HCT116 (cell line): ENCODE measurements at regions not wholly inside any gene's neighbourhood (a gene's known extent, or its start where the extent isn't known, plus 50 kb on each side); places are given as distances from the start of the nearest gene placed in this dataset.

Experiments used
- ATAC-seq: fragments of 200-7000 bp; cut with Tn5 transposase; 2 replicates; pipeline ENCODE4 v1.9.1; 2020; ENCODE audit warnings: mild to moderate bottlenecking, moderate library complexity
- BruUV-seq: library from RNA; stranded (reverse); fragments of 400-500 nt; replicated peaks from 2 replicates; lab custom pipeline; 2021; lab: Mats Ljungman, UMichigan
- CTCF ChIA-PET: fragments of 300-600 bp; sonication (Branson Sonifier 250); formaldehyde crosslinking; loops from one replicate; lab custom pipeline; 2021; ENCODE audit warnings: antibody characterized with exemption; lab: Charles Lee
- POLR2A ChIA-PET: fragments of 300-600, 350-600 bp; sonication (Branson Sonifier 250); formaldehyde crosslinking; loops from one replicate; lab custom pipeline; 2021; ENCODE audit warnings: antibody characterized with exemption; lab: Charles Lee
- RAD21 ChIA-PET, 2 experiments: fragments of 300-600 bp; sonication (Branson Sonifier 250); formaldehyde crosslinking; loops; one replicate each; lab custom pipeline; 2023; ENCODE audit warnings: low total read pairs in 2 of 2; ENCODE audit not compliant: uncharacterized antibody in 2 of 2, unreplicated experiment in 2 of 2, low non-redundant PET in 1 of 2; lab: Charles Lee
- DNase-seq: peaks from one replicate; pipeline ENCODE4 v3.0.0-alpha.2; 2010; ENCODE audit warnings: low read depth, low spot score
- H2AFZ ChIP-seq: fragments of 200-600 bp; shearing (Covaris generic), sonication (generic); 2 replicates; pipeline ENCODE4 v1.6.1; 2017; ENCODE audit warnings: low read depth, mixed run types, mixed read lengths, antibody characterized with exemption, low read length; ENCODE audit not compliant: poor library complexity, severe bottlenecking
- H3K27ac ChIP-seq: 2 replicates; pipeline ENCODE4 v1.5.1; 2012; ENCODE audit warnings: low read depth, low read length
- H3K27me3 ChIP-seq: fragments of 200-600 bp; sonication (generic); 2 replicates; pipeline ENCODE4 v1.6.1; 2016; ENCODE audit warnings: mixed run types, low read length, mixed read lengths; ENCODE audit not compliant: insufficient read depth
- H3K36me3 ChIP-seq, 2 experiments: fragments of 200-500 bp in 1 of 2; fragments of 200-600 bp in 1 of 2; sonication (Bioruptor generic) in 1 of 2; sonication (generic) in 1 of 2; 2 replicates each; pipeline versions ENCODE4 v1.5.1 to v1.6.1; 2014 to 2016; ENCODE audit warnings: low read length in 2 of 2, inconsistent platforms in 1 of 2, mixed read lengths in 1 of 2, mixed run types in 1 of 2; ENCODE audit not compliant: insufficient read depth in 2 of 2, control insufficient read depth in 1 of 2
- H3K4me1 ChIP-seq, 2 experiments: fragments of 200-600 bp in 1 of 2; sonication (generic) in 1 of 2; 2 replicates each; pipeline versions ENCODE4 v1.5.1 to v1.6.1; 2012 to 2017; ENCODE audit warnings: low read length in 2 of 2, inconsistent platforms in 1 of 2, mild to moderate bottlenecking in 1 of 2, mixed read lengths in 1 of 2, mixed run types in 1 of 2, moderate library complexity in 1 of 2; ENCODE audit not compliant: insufficient read depth in 2 of 2, control insufficient read depth in 1 of 2
- H3K4me2 ChIP-seq: fragments of 200-600 bp; sonication (generic); 2 replicates; pipeline ENCODE4 v1.6.1; 2017; ENCODE audit warnings: mixed run types, low read length, mixed read lengths
- H3K4me3 ChIP-seq, 2 experiments: fragments of 200-600 bp in 1 of 2; sonication (generic) in 1 of 2; replicated peaks in 1 of 2; 2 replicates each; pipeline ENCODE4 v1.5.1; 2011 to 2016; ENCODE audit warnings: low read length in 2 of 2, control low read depth in 1 of 2, low read depth in 1 of 2, mild to moderate bottlenecking in 1 of 2, mixed read lengths in 1 of 2, mixed run types in 1 of 2
- H3K79me2 ChIP-seq: fragments of 200-600 bp; sonication (generic); 2 replicates; pipeline ENCODE4 v1.6.1; 2017; ENCODE audit warnings: mild to moderate bottlenecking, mixed run types, low read length, moderate library complexity, mixed read lengths; ENCODE audit not compliant: insufficient read depth
- H3K9ac ChIP-seq: fragments of 200-600 bp; sonication (generic); 2 replicates; pipeline ENCODE4 v1.6.1; 2016; ENCODE audit warnings: low read length, mixed read lengths
- H3K9me2 ChIP-seq: fragments of 200-600 bp; sonication (generic), shearing (Covaris generic); 2 replicates; pipeline ENCODE4 v1.6.1; 2017; ENCODE audit warnings: mixed run types, mild to moderate bottlenecking, moderate library complexity; ENCODE audit not compliant: insufficient read depth
- H3K9me3 ChIP-seq, 2 experiments: fragments of 200-500 bp in 1 of 2; fragments of 200-600 bp in 1 of 2; sonication (Bioruptor generic) in 1 of 2; sonication (generic) in 1 of 2; 2 replicates each; pipeline ENCODE4 v1.6.1; 2014 to 2017; ENCODE audit warnings: low read length in 2 of 2, mixed read lengths in 2 of 2, inconsistent platforms in 1 of 2, low read depth in 1 of 2, mild to moderate bottlenecking in 1 of 2, mixed run types in 1 of 2, moderate library complexity in 1 of 2; ENCODE audit not compliant: control insufficient read depth in 1 of 2, insufficient read depth in 1 of 2
- H4K20me1 ChIP-seq: fragments of 200-600 bp; sonication (generic), shearing (Covaris generic); 2 replicates; pipeline ENCODE4 v1.6.1; 2017; ENCODE audit warnings: mixed run types, mild to moderate bottlenecking, moderate library complexity; ENCODE audit not compliant: insufficient read depth
- CBX3 ChIP-seq: IDR thresholded peaks from 2 replicates; pipeline ENCODE4 v1.6.1; 2012; ENCODE audit warnings: low read depth
- CEBPB ChIP-seq: IDR thresholded peaks from 2 replicates; pipeline ENCODE4 v1.6.1; 2012; ENCODE audit warnings: low read depth
- EGR1 ChIP-seq: IDR thresholded peaks from 2 replicates; pipeline ENCODE4 v1.6.1; 2012; ENCODE audit warnings: low read depth
- ELF1 ChIP-seq: IDR thresholded peaks from 2 replicates; pipeline ENCODE4 v1.6.1; 2012; ENCODE audit warnings: low read depth, borderline replicate concordance
- EZH2 ChIP-seq: fragments of 200-600 bp; sonication (generic); IDR thresholded peaks from 2 replicates; pipeline ENCODE4 v1.6.1; 2017; ENCODE audit warnings: antibody characterized with exemption, mixed run types
- EZH2phosphoT487 ChIP-seq: fragments of 200-600 bp; IDR thresholded peaks from 2 replicates; pipeline ENCODE4 v1.6.1; 2018; ENCODE audit warnings: antibody characterized with exemption, borderline replicate concordance
- FOSL1 ChIP-seq: IDR thresholded peaks from 2 replicates; pipeline ENCODE4 v1.6.1; 2012; ENCODE audit warnings: low read depth
- JUND ChIP-seq: IDR thresholded peaks from 2 replicates; pipeline ENCODE4 v1.6.1; 2012
- POLR2A ChIP-seq: IDR thresholded peaks from 2 replicates; pipeline ENCODE4 v1.7.0; 2011; ENCODE audit warnings: borderline replicate concordance; ENCODE audit not compliant: insufficient read depth, insufficient read length; ENCODE audit errors: extremely low read depth
- RAD21 ChIP-seq: IDR thresholded peaks from 2 replicates; pipeline ENCODE4 v1.6.1; 2012; ENCODE audit warnings: low read depth, mild to moderate bottlenecking
- SP1 ChIP-seq: IDR thresholded peaks from 2 replicates; pipeline ENCODE4 v1.6.1; 2012; ENCODE audit warnings: low read depth
- SRF ChIP-seq: IDR thresholded peaks from 2 replicates; pipeline ENCODE4 v1.6.1; 2012; ENCODE audit warnings: low read depth
- TCF7L2 ChIP-seq: IDR thresholded peaks from 2 replicates; pipeline ENCODE4 v1.7.0; 2011; ENCODE audit warnings: borderline replicate concordance, inconsistent platforms; ENCODE audit not compliant: insufficient read depth, insufficient read length; ENCODE audit errors: extremely low read depth
- ZFX ChIP-seq: fragments of 450-650 bp; IDR thresholded peaks from 2 replicates; pipeline ENCODE4 v1.6.1; 2017
- ZNF274 ChIP-seq: fragments of 200-500 bp; sonication (Bioruptor generic); IDR thresholded peaks from 2 replicates; pipeline ENCODE4 v1.6.1; 2014; ENCODE audit warnings: mild to moderate bottlenecking, low read depth, low read length, inconsistent platforms
- intact Hi-C: fragments of 100-400 bp; cut with micrococcal nuclease; formaldehyde crosslinking; loops from 2 replicates; pipeline ENCODE4 v1.10.0; 2022
- TF ChIP-seq, protein P1 (sequence below): IDR thresholded peaks from 2 replicates; pipeline ENCODE4 v1.6.1; 2012
- TF ChIP-seq, protein P2 (sequence below): IDR thresholded peaks from 2 replicates; pipeline ENCODE4 v1.6.1; 2012; ENCODE audit warnings: low read depth

DNA sequence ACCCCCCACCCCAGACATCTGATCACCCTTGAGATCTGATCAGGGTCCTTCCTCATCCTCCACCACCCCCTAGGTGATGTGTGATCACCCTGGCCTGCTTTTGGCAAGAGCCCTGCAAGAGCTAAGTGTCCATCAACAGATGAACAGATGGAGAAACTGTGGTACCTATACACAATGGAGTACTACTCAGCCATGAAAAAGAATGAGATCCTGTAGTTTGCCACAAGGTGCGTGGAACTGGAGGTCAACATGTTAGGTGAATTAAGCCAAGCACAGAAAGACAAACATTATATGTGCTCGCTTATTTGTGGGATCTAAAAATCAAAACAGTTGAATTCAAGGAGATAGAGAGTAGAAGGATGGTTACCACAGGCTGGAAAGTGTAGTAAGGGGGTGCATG is 209.1 kb downstream of the USP6NL start:
- no peak overlapping the region for H3K9ac ChIP-seq
- ChIA-PET POLR2A (no interaction called here), RAD21 (no interaction called here), CTCF (no interaction called here)
- no peak overlapping the region for H3K27ac ChIP-seq
- H3K9me3 ChIP-seq = no peaks in the 10 kb centered on the region
- no peaks in the 10 kb centered on the region for H3K36me3 ChIP-seq
- no TSS peak for BruUV-seq
- H3K9me2 ChIP-seq = no peaks in the 10 kb centered on the region
- H3K4me1 ChIP-seq = no peaks in the 10 kb centered on the region
- intact Hi-C loops = no loop called here
- H3K79me2 ChIP-seq = no peaks in the 10 kb centered on the region
- H3K4me3 ChIP-seq = no peak overlapping the region
- TF ChIP-seq EZH2phosphoT487 = no peak
- TF ChIP-seq ZNF274 = no peak
- no peak for TF ChIP-seq POLR2A
- TF ChIP-seq SP1 = no peak
- TF ChIP-seq ZFX = no peak
- TF ChIP-seq ELF1 = no peak
- TF ChIP-seq, protein P1, sequence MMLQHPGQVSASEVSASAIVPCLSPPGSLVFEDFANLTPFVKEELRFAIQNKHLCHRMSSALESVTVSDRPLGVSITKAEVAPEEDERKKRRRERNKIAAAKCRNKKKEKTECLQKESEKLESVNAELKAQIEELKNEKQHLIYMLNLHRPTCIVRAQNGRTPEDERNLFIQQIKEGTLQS = no peak
- TF ChIP-seq TCF7L2 = no peak
- no peak for TF ChIP-seq RAD21
- TF ChIP-seq CEBPB = no peak
- no peak for TF ChIP-seq JUND
- TF ChIP-seq EZH2 = no peak
- TF ChIP-seq SRF = no peak
- TF ChIP-seq CBX3 = no peak
- TF ChIP-seq, protein P2, sequence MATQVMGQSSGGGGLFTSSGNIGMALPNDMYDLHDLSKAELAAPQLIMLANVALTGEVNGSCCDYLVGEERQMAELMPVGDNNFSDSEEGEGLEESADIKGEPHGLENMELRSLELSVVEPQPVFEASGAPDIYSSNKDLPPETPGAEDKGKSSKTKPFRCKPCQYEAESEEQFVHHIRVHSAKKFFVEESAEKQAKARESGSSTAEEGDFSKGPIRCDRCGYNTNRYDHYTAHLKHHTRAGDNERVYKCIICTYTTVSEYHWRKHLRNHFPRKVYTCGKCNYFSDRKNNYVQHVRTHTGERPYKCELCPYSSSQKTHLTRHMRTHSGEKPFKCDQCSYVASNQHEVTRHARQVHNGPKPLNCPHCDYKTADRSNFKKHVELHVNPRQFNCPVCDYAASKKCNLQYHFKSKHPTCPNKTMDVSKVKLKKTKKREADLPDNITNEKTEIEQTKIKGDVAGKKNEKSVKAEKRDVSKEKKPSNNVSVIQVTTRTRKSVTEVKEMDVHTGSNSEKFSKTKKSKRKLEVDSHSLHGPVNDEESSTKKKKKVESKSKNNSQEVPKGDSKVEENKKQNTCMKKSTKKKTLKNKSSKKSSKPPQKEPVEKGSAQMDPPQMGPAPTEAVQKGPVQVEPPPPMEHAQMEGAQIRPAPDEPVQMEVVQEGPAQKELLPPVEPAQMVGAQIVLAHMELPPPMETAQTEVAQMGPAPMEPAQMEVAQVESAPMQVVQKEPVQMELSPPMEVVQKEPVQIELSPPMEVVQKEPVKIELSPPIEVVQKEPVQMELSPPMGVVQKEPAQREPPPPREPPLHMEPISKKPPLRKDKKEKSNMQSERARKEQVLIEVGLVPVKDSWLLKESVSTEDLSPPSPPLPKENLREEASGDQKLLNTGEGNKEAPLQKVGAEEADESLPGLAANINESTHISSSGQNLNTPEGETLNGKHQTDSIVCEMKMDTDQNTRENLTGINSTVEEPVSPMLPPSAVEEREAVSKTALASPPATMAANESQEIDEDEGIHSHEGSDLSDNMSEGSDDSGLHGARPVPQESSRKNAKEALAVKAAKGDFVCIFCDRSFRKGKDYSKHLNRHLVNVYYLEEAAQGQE = no peak
- TF ChIP-seq FOSL1 = no peak
- TF ChIP-seq EGR1 = no peak
- no peak overlapping the region for H2AFZ ChIP-seq
- H3K4me2 ChIP-seq = no peak overlapping the region
- no peaks in the 10 kb centered on the region for H3K27me3 ChIP-seq
- ATAC-seq (no peak), DNase-seq (no peak)
- H4K20me1 ChIP-seq = no peaks in the 10 kb centered on the region
